CD4-positive, alpha-beta T cell (primary cell): ENCODE measurements at regions not wholly inside any gene's neighbourhood (a gene's known extent, or its start where the extent isn't known, plus 50 kb on each side); places are given as distances from the start of the nearest gene placed in this dataset.

Source experiments
- ATAC-seq: fragments of 200-7000 bp; cut with Tn5 transposase; one replicate; pipeline ENCODE4 v1.10.0; 2022; ENCODE audit warnings: mild to moderate bottlenecking; ENCODE audit not compliant: poor library complexity
- CTCF ChIA-PET: fragments of 350-600 bp; sonication (Branson Sonifier 250); formaldehyde crosslinking; loops from one replicate; lab custom pipeline; 2021; ENCODE audit warnings: antibody characterized with exemption, inconsistent platforms; lab: Charles Lee
- POLR2A ChIA-PET: fragments of 350-600 bp; sonication (Branson Sonifier 250); formaldehyde crosslinking; loops from one replicate; lab custom pipeline; 2021; ENCODE audit warnings: antibody characterized with exemption, inconsistent platforms; lab: Charles Lee
- DNase-seq, 14 experiments: peaks; one replicate each; pipeline ENCODE4 v3.0.0-alpha.2; 2013 to 2020; ENCODE audit warnings: mixed read lengths in 2 of 14
- H3K27ac ChIP-seq, 2 donors: one replicate each; pipeline versions ENCODE4 v1.5.1 to v1.7.0; 2013; ENCODE audit warnings: low read length in 2 of 2, low read depth in 1 of 2, mild to moderate bottlenecking in 1 of 2
- H3K27me3 ChIP-seq, 2 experiments: 1 replicate in 1 of 2; 2 replicates in 1 of 2; pipeline versions ENCODE4 v1.6.1 to v1.7.0; 2013; ENCODE audit warnings: low read length in 2 of 2, control low read depth in 1 of 2, mild to moderate bottlenecking in 1 of 2, moderate library complexity in 1 of 2; ENCODE audit not compliant: insufficient read depth in 2 of 2, control insufficient read depth in 1 of 2
- H3K36me3 ChIP-seq: one replicate; pipeline ENCODE4 v1.6.1; 2013; ENCODE audit warnings: low read length, control low read depth; ENCODE audit not compliant: insufficient read depth
- H3K4me1 ChIP-seq: one replicate; pipeline ENCODE4 v1.6.1; 2013; ENCODE audit warnings: low read length, control low read depth; ENCODE audit not compliant: insufficient read depth
- H3K4me3 ChIP-seq: one replicate; pipeline ENCODE4 v1.5.1; 2013; ENCODE audit warnings: mild to moderate bottlenecking, low read length, moderate library complexity
- H3K9me3 ChIP-seq, 2 experiments: 1 replicate in 1 of 2; 2 replicates in 1 of 2; pipeline versions ENCODE4 v1.6.1 to v1.7.0; 2013; ENCODE audit warnings: low read length in 2 of 2, mild to moderate bottlenecking in 2 of 2, control low read depth in 1 of 2, moderate library complexity in 1 of 2; ENCODE audit not compliant: control insufficient read depth in 1 of 2, insufficient read depth in 1 of 2
- H3K27ac Mint-ChIP-seq: one replicate; pipeline ENCODE4 v1.8.0; 2020; ENCODE audit warnings: mixed read lengths
- H3K27me3 Mint-ChIP-seq: one replicate; pipeline ENCODE4 v1.8.0; 2021; ENCODE audit warnings: mixed read lengths
- H3K36me3 Mint-ChIP-seq: one replicate; pipeline ENCODE4 v1.8.0; 2021; ENCODE audit warnings: low read depth, mixed read lengths
- H3K4me1 Mint-ChIP-seq: one replicate; pipeline ENCODE4 v1.8.0; 2021; ENCODE audit warnings: low read depth, mixed read lengths
- H3K4me3 Mint-ChIP-seq: one replicate; pipeline ENCODE4 v1.8.0; 2020; ENCODE audit warnings: mild to moderate bottlenecking, mixed read lengths
- H3K9me3 Mint-ChIP-seq: one replicate; pipeline ENCODE4 v1.8.0; 2020; ENCODE audit warnings: mixed read lengths
- intact Hi-C, 2 experiments: fragments of 100-400 bp; cut with DNase I in 1 of 2; cut with micrococcal nuclease in 1 of 2; formaldehyde crosslinking; loops; one replicate each; pipeline versions ENCODE4 v1.15.1 to v1.9.0; 2023 to 2025; cut with DNase I, micrococcal nuclease
- TF ChIP-seq, protein P1 (sequence below): fragments of 200-600 bp; IDR thresholded peaks from one replicate; pipeline ENCODE4 v1.8.0; 2022; ENCODE audit warnings: antibody characterized with exemption, mild to moderate bottlenecking

DNA sequence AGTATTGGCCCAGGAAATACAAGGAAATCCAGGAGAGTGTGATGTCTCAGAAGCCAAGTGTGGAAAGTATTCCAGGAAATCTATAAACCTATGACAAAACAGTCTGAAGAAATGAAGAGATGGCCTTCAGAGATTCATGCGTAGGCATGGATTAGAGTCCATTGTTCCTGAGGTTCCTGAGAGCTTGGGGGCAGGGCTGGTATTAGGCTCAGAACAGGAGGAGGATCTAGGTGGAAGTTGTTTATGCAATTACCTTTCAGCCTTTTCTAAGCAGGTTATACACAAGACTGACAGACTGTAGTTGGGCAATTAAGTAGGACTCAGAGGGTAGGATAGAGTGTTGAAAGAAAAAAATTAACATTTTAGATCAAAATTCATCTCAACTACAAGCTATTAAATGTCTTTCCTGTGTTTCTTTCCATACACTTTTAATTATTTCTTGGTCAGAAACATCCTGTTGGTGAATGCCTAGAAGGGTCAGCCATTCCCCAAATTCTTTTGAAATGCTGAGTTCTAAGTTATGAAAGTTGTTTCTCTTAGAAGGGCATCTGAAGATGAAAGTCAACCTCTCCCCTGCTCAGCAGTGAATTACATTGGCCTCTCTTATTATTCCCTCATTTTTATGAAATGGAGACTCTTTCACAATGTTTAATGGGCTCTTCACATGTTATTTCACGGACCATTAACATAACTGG lies 201.2 kb upstream of the MYLIP start:
- TF ChIP-seq, protein P1, sequence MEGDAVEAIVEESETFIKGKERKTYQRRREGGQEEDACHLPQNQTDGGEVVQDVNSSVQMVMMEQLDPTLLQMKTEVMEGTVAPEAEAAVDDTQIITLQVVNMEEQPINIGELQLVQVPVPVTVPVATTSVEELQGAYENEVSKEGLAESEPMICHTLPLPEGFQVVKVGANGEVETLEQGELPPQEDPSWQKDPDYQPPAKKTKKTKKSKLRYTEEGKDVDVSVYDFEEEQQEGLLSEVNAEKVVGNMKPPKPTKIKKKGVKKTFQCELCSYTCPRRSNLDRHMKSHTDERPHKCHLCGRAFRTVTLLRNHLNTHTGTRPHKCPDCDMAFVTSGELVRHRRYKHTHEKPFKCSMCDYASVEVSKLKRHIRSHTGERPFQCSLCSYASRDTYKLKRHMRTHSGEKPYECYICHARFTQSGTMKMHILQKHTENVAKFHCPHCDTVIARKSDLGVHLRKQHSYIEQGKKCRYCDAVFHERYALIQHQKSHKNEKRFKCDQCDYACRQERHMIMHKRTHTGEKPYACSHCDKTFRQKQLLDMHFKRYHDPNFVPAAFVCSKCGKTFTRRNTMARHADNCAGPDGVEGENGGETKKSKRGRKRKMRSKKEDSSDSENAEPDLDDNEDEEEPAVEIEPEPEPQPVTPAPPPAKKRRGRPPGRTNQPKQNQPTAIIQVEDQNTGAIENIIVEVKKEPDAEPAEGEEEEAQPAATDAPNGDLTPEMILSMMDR, result no peak
- H3K36me3 Mint-ChIP-seq, result peaks cover 3% of the 10 kb centered on the region
- ChIA-PET POLR2A (no interaction called here), CTCF (no interaction called here)
- H3K4me1 ChIP-seq, result no peaks in the 10 kb centered on the region
- ATAC-seq (no peak), DNase-seq (no peak)
- no peaks in the 10 kb centered on the region for H3K27me3 Mint-ChIP-seq
- H3K27ac Mint-ChIP-seq, result no peak overlapping the region
- H3K27ac ChIP-seq, result no peak overlapping the region
- peaks cover 0 to 5% of the 10 kb centered on the region in 2 experiments for H3K9me3 ChIP-seq
- no peak overlapping the region for H3K4me3 Mint-ChIP-seq
- no peaks in the 10 kb centered on the region for H3K27me3 ChIP-seq
- intact Hi-C loops, result no loop called here
- no peak overlapping the region for H3K4me3 ChIP-seq
- H3K36me3 ChIP-seq, result no peaks in the 10 kb centered on the region
- H3K9me3 Mint-ChIP-seq, result peaks cover 15% of the 10 kb centered on the region
- no peaks in the 10 kb centered on the region for H3K4me1 Mint-ChIP-seq

DNA sequence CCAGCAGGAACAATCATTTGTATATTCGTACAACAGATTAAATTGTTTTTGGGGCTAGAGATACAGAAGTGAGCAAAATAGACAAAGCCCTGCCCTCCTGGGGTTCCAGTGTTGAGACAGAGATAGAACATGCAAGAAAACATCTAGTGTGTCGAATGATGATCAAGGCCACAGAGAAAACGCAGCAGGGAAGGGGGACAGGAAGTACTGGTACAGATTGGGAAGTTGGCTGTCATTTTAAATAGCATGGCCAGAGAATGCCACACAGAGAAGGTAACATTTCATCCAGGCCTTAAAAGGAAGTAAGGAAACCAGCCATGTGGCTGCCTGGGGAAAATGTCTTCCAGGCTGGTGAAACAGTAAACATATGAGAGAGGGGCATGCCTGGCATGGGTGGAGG lies 202.6 kb upstream of the MYLIP start:
- Histone ChIP-seq H3K36me3 (no peaks in the 10 kb centered on the region), H3K4me3 (no peak overlapping the region), H3K27me3 (no peaks in the 10 kb centered on the region), H3K4me1 (no peaks in the 10 kb centered on the region), H3K9me3 (peaks cover 0 to 5% of the 10 kb centered on the region in 2 experiments), H3K27ac (no peak overlapping the region)
- Mint-ChIP-seq H3K4me3 (no peak overlapping the region), H3K27me3 (no peaks in the 10 kb centered on the region), H3K36me3 (peaks cover 3% of the 10 kb centered on the region), H3K27ac (no peak overlapping the region), H3K4me1 (no peaks in the 10 kb centered on the region), H3K9me3 (peaks cover 14% of the 10 kb centered on the region)
- ChIA-PET CTCF (no interaction called here), POLR2A (no interaction called here)
- DNase-seq (no peak), ATAC-seq (no peak)
- TF ChIP-seq, protein P1, result no peak
- intact Hi-C loops, result no loop called here

DNA sequence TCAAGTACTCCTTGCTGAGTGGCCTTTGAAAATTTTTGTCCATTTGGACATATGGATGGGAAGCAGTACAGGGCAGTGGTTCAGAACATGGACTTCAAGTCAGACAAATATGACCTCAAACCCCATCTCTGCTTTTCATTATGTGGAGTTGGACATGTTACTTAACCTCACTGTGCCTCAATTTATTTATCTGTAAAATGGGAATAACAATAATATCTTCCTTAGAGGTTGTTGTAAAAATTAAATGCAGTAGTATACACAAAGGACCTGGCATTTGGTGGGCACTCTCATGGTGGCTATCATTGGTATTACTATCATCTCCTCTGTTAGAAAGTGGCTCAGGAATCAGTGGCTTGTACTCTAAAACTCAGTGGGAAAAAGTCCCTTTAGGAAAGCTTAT lies 204.0 kb upstream of the MYLIP start:
- Histone ChIP-seq H3K9me3 (no peaks in the 10 kb centered on the region), H3K36me3 (no peaks in the 10 kb centered on the region), H3K4me1 (no peaks in the 10 kb centered on the region), H3K4me3 (no peak overlapping the region), H3K27me3 (no peaks in the 10 kb centered on the region), H3K27ac (no peak overlapping the region)
- H3K36me3 Mint-ChIP-seq, result no peaks in the 10 kb centered on the region
- TF ChIP-seq, protein P1, result no peak
- no peaks in the 10 kb centered on the region for H3K27me3 Mint-ChIP-seq
- H3K27ac Mint-ChIP-seq, result no peak overlapping the region
- intact Hi-C loops, result no loop called here
- ChIA-PET CTCF (no interaction called here), POLR2A (no interaction called here)
- no peaks in the 10 kb centered on the region for H3K4me1 Mint-ChIP-seq
- no peak overlapping the region for H3K4me3 Mint-ChIP-seq
- DNase-seq (no peak), ATAC-seq (no peak)
- peaks cover 4% of the 10 kb centered on the region for H3K9me3 Mint-ChIP-seq
